NCI-H187 treated with DMSO at 0.1 percent for 48 hours (cell line): ENCODE measurements at regions not wholly inside any gene's neighbourhood (a gene's known extent, or its start where the extent isn't known, plus 50 kb on each side); places are given as distances from the start of the nearest gene placed in this dataset.

Experiments used
- DNase-seq: peaks from one replicate; lab custom pipeline; 2025; lab: John Stamatoyannopoulos, UW

DNA sequence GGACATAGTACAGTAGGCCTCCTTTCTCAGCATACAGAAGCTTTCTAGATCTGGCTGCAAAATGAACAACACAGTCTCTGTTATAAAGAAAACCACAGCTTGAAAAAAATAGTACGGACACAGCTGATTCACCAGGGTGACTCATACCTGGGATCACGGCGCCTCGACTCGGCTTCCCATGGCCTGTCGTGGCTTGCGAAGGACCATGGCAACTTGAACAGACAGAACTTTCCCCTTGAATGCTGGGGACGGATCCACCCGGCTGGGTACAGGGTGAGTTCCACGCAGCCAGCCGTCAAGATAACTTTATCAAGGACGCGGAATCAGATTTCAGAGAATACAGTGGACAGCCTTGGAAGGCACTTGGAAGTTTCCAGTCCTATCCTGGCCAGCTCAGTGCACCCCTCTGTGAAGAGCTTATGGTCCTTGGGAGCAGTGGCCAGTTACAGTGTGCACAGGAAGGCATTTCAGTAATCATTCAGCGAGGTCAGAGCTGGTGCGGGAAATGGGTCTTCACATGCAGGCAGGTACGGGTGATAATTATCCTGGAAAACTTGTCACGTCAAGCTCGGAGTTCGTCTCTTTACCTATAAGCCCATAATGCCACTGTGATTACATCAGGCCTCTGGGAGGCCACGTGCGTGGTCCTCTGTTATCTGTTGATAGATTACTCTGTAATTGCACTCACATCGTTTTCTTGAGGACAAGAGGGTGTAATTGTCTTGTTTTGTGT is 57.9 kb upstream of the MAF start:
- no peak for DNase-seq

DNA sequence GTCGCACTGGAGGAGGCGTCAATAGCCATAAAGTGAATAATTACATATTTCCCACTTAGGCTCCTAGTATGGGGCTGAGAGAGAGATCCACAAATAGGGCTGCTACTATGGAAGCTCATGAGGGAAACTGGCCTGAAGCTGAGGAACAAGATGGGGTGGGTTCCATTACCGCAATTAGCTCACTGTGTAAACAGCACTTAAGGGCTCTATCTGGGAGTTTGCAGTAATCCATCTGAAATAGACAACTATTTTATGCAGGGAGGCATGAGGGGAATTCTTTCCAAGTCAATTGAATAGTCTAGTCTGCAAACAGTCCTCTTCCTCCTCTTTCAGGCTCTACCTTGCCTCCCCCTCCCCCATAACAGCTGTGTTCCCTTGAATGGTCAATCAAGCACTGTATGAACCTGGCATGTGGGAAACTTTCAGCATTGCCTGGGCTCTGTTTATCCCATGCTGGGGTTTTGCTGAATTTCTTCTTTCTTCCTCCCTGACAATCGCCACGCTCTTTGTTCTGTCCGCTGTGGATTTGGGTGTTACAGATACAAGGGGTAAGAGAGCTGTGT is 56.1 kb upstream of the MAF start:
- peak; percentile 75 for DNase-seq

DNA sequence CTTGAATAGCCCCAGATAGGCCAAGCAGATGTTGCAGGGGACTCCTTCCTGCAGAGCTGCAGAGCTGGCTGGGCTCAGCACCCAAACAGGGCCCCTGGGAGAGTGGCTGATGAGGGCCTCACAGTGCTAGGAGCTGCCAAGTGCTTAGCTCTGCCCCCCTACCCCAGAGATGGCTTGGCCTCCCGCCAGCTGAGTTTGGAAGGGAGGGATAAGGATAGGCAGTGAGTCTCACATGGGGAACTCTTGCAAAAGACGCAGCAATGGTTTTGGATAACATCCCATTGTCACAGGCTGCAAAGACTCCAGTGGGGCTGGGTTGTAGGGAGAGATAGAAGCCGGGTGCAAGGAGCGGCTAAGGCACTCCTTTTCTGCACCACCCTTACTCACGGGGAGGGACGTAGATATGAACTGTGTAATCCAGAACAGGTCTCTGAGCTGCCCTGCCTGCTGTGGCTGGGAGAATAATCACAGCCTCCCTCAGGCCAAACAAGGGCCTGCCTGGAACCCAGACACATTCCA is 52.9 kb upstream of the MAF start:
- DNase-seq: no peak

DNA sequence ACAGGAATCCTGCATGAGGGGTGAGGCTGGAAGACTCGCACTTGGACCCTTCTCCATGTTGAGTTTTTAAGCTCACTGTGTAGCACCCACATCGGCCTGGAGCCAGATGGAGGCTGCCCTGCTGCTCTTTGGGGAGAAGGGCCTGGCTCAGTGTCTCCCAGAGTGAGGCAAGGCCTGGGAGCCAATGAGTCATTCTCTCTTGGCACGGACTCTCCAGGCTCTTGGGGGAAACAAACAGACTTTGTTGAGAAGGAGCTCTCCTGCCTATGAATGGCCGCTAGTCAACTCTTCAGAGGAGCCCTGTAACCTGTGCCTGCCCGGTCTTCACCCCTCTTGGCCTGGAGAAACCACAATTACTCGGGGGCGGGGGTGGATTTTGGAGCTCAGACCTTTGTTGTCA is 50.8 kb upstream of the MAF start:
- no peak for DNase-seq
